Cerebellar nuclear complex (tissue), 1 donor: ENCODE measurements at regions not wholly inside any gene's neighbourhood (a gene's known extent, or its start where the extent isn't known, plus 50 kb on each side); places are given as distances from the start of the nearest gene placed in this dataset.

Experiments used
- DNase-seq, 2 experiments: peaks; one replicate each; lab custom pipeline; 2025; lab: John Stamatoyannopoulos, UW

DNA sequence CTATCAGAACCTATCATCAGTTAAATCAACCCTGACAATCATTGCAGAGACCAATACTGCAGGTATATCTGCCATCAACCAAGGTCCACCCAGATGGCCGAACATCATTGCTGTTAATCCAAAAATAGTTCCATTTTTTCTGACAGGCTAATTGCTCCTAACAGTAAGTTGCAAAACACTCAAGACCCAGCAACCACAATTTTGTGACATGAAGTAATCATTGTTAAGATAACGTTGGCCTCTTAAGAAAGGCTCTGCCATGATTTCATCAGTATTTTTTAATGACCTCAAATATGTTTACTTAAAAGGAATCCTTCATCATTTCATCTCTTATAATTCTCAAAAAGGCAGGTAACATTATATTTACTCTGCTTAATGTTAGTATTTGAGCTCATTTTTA is 553.4 kb upstream of the POM121L12 start:
- DNase-seq: no peak

- DNase-seq: no peak
These were observed 553.9 kb upstream of the POM121L12 start for GRCh38 chr7:52481571-52481970.

DNA sequence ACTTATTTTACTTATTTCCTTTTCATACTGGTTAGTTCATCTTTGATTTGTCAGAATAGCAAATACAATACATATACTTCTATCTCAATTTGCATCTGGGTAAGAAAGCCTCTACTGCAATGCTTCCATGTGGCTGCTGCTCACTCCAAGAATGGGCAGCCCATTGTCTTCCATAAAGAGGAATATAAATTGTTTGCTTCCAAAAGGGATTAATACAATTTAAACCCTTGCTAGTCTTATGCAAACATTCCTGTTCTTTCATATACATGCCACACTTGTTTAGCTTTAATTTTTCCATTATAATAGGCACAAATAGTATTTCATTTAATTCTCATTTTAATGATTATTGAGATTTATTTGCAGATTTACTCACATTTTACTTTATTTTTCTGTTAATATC is 555.4 kb upstream of the POM121L12 start:
- DNase-seq: no peak

DNA sequence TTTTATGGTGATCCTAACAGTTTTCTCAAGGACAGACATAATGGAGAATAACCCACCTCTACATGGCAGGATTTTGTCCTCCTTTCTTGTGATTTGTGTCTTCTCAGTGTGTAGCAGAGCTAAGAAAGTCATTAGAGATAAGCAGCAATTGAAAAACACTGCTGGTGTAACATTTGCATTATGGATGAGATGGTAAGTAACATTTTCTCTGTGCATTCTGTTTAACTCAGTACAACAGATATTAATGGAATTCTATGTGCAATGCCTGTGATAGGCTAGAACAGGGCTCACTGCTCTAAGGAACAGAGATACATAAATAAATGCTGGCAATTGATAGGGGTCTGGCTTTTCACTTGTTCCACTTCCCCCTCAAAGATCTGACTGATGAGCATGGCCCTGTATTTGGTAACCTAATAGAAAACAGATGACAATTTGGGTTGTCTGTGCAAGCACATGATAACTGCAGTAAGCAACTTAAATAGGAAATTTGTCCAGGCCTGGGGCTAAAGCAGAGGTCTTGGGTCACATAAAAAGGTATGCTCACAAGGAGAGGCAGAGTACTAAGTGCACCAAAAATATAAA is 560.3 kb upstream of the POM121L12 start:
- DNase-seq: no peak

- no peak for DNase-seq
These were observed 561.7 kb upstream of the POM121L12 start for GRCh38 chr7:52473756-52474155.

- no peak for DNase-seq
These were observed 563.3 kb upstream of the POM121L12 start for GRCh38 chr7:52472006-52472620.

GRCh38 chr7:52465216-52465615 is 570.2 kb upstream of the POM121L12 start:
- no peak for DNase-seq

- DNase-seq: no peak
These were observed 572.1 kb upstream of the POM121L12 start for GRCh38 chr7:52463341-52463740.

- no peak for DNase-seq
These were observed 573.0 kb upstream of the POM121L12 start for GRCh38 chr7:52462474-52462873.

DNA sequence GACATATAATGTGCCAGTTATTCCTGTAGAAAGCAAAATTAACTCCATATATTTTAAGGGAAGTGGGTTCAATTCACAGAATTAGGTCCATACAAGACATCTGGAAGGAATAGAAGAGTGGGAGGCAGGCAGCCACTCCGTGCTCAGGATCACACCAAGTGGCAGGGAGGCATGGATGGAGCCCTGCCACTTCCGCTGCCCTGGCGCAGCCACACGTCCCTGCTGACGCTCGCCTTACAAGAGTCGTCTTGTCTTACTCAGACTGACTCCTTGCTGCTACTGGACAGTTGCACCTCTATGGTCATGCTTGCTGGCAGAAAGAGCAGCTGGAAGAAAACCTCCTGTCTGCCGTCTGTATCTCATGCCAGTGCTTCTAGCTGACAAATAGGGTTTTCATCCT is 579.9 kb upstream of the POM121L12 start:
- DNase-seq: no peak

DNA sequence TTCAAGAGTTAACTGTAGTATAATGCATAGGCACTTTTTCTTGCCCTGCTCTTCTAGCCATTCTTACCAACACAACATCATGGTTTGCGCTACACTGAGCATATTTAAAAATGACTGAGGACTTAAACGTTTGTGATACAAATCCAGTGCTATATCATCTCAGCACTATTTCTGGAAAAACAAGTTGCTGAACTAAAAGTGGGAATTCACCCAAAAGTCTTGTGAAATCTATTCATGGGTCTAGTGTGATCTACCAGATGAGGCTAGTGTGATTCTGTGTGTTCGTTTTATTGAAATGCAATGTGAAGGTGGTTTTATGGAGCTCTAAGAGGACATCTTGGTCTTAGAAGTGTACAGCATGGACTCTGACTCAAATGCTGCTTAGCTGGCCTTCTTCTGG is 584.6 kb upstream of the POM121L12 start:
- no peak for DNase-seq

DNA sequence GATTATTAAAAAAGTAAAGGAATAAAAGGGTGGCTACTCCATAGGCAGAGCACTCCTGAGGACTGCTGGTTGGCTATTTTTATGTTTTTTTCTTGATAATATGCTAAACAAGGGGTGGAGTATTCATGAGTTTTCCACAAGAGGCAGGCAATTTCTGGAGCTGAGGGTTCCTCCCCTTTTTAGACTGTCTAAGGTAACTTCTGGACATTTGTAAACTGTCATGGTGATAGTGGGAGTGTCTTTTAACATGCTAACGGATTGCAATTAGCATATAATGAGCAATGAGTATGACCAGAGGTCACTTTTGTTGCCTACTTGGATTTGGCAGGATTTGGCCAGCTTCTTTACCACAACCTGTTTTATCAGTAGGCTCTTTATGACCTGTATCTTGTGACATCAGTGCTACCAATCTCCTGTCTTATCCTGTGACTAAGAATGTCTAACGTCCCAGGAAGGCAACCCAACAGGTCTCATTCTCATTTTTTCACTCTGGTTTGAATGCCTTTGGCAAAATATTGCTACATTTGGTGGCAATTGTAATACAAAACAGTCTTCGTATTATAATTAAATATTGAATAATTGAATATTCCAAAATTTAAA is 587.8 kb upstream of the POM121L12 start:
- no peak for DNase-seq

GRCh38 chr7:52436278-52436677 is 599.2 kb upstream of the POM121L12 start:
- DNase-seq: no peak

DNA sequence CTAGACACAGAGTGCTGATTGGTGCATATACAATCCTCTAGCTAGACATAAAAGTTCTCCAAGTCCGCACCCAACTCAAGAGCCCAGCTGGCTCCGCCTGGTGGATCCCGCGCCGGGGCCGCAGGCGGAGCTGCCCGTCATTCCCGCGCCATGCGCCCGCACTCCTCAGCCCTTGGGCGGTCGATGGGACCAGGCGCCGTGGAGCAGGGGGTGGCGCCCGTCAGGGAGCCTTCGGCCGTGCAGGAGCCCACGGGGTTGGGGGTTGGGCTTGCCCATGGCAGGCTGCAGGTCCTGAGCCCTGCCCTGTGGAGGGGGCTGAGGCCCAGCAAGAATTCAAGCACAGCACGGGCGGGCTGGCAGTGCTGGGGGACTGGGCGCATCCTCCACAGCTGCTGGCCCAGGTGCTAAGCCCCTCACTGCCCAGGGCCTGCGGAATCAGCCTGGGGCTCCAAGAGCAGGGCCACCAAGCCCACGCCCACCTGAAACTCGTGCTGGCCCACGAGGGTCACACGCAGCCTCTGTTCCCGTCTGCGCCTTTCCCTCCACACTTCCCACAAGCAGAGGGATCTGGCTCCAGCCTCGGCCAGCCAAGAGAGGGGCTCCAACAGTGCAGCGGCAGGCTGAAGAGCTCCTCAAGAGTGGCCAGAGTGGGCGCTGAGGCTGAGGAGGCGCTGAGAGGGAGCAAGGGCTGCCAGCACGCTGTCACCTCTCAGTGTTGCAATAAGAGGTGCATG is 604.2 kb upstream of the POM121L12 start:
- DNase-seq: no peak

DNA sequence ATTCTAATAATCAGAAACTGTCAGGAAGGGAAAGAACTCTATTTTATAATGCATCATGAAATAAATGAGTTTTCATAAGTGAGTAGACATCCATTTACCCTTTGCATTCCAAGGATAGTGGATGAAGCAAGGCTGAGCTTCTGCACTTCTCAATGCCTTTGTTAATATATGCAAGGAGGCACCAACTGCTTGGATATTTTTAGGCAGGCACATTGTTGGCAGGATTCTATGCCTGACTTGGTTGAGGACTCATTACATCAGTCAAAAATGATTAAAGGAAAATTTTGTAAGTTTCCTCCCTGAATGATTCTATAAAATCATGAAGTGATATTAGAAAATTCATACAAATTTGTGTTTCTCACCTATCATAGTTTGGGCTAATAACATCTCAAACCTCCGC is 612.2 kb upstream of the POM121L12 start:
- DNase-seq: no peak

- DNase-seq: no peak
These were observed 622.4 kb upstream of the POM121L12 start for GRCh38 chr7:52413051-52413450.

GRCh38 chr7:52410032-52410431 is 625.4 kb upstream of the POM121L12 start:
- DNase-seq: no peak

DNA sequence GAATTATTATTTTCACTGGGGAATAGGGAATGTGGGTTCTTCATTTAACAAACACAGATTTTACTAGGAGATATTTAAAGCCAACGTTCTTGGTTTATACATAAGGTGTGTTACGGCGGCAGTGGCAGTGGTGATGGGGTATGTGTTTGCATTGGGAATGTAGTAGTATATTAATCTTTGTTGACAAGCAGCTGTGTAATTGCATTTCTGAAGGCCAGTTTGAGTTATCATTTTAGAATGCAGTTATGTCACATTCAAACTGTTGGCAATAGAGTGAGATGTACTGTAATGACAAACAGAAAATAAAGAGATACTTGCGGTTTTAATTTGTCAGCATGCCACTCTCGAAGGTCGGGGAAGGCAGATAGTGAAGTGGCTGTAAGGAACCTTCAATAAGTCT is 628.6 kb upstream of the POM121L12 start:
- no peak for DNase-seq

- DNase-seq: no peak
These were observed 652.7 kb upstream of the POM121L12 start for GRCh38 chr7:52382731-52383130.

DNA sequence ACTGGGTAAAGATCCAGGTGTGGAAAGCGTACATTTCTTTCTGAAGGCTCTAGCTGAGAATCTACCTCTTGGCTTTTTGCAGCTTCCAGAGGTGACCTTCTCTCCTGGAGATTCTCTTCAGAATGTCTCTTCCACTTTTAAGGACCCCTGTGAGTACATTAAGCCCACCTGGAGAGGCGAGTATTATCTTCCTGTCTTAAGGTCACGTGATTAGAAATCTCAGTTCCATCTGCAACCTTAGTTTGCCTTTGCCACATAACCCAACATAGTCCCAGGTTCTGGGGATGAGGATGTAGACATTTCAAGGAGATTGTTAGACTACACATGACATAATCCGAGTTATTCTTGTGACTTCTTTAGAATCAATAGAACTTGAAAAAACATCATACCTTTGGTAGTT is 665.5 kb upstream of the POM121L12 start:
- DNase-seq: no peak

DNA sequence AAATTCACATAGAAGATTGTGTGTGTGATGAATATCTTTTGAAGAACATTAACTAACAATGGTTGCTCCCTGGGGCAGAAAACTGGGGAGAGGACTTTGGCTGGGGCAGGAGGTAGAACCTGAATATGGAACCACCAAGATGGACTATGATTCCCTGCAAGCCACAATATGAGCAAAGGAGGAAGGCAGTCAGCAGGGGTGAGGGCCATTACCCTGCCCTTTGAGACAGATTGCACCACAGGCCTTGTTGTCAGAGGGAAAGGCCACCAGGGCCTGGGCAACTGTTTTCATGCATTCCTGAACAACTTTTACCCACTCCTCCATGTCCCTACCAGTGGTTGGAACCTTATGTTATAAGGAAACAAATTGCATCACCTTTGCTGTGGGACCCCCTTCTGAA is 670.1 kb upstream of the POM121L12 start:
- DNase-seq: no peak

GRCh38 chr7:52362521-52362920 is 672.9 kb upstream of the POM121L12 start:
- no peak for DNase-seq

GRCh38 chr7:52360541-52360940 is 674.9 kb upstream of the POM121L12 start:
- DNase-seq: no peak
